CD4-positive, alpha-beta T cell treated with Interleukin-1 beta for 1 hour (primary cell): ENCODE measurements at regions not wholly inside any gene's neighbourhood (a gene's known extent, or its start where the extent isn't known, plus 50 kb on each side); places are given as distances from the start of the nearest gene placed in this dataset.

ENCODE experiments used
- DNase-seq, 2 donors: peaks; one replicate each; pipeline ENCODE4 v3.0.0-alpha.2; 2020 to 2022

DNA sequence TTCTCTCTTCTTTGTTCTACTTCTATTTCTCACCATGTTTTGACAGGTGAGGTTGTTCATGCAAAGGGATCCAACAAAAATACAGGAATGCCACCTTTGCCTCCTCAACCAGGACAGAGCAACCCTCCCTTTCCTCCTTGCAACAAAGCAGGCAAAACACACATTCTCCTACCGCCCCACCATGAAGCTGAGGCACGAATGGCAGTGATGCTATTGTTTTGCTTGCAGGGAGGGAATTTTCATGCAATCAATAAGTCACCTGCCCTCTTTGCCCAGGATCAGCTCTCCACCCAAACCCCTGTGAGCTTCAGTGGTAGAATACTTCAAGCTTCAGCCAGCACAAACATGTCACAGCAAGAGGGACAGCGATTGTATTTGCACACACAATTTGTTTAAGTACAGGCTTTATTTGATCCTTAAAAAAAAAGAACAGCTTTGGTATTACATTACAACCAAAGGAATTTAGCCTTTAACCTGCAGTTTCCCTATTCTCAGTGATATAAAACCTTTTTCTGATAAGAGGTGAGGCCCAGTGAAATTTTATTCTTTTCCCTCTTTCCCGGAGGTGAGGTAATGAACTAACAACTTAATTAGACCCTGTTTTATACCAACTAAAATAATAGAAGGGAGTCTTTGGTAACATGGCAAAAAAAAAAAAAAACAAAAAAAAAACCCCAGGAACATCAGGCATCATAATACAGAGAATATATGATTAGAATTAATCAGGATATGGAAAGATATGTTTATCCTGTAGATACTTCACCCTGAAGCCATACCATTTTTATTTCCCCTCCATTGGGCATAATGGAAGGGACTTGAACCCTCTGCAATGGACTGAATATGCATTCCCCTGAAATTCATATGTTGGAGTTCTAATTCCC, 87.0 kb upstream of the EEA1 start:
- no peak for DNase-seq

DNA sequence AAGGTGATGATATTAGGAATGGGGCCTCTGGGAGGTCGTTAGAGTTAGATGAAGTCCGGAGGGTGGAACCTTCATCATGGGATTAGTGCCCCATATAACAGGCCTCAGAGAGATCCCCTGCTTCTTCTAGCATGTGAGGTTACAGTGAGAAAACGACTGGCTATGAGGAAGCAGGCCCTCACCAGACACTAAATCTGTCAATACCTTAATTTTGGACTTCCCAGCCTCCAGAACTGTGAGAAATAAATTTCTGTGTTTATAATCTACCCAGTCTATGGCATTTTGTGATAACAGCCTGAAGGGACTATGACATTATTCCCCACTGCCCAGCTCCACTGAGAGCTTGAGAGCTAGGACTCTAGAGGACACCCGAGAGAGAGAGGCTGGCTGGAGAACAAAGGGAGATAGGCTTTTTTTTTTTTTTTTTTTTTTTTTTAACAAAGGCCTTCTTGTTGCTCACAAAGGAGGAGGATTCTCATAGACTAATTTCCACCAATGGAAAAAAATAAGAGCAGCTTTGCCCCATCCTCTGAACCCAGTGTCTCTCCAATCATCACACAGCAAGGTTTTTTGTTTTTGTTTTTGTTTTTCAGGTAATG, 87.8 kb upstream of the EEA1 start:
- DNase-seq = no peak

DNA sequence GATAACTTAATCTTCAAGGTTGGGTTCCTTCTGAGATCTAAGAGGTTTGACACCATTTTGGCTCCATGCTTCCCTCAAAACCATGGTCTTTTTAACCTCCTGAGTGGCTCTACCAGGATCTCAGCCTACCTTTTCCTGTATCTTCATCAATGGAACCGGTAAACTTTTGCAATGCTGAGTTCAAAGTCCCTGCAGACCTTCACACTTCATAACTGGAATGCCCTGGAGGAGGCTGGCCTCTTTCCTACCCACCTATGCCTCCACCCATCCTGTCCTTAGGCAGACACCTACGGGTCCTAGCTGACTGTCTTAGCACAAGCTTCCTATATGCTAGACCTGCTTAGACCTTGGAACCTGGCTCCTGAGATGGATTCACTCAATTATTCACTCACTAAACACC, 89.5 kb upstream of the EEA1 start:
- no peak for DNase-seq

DNA sequence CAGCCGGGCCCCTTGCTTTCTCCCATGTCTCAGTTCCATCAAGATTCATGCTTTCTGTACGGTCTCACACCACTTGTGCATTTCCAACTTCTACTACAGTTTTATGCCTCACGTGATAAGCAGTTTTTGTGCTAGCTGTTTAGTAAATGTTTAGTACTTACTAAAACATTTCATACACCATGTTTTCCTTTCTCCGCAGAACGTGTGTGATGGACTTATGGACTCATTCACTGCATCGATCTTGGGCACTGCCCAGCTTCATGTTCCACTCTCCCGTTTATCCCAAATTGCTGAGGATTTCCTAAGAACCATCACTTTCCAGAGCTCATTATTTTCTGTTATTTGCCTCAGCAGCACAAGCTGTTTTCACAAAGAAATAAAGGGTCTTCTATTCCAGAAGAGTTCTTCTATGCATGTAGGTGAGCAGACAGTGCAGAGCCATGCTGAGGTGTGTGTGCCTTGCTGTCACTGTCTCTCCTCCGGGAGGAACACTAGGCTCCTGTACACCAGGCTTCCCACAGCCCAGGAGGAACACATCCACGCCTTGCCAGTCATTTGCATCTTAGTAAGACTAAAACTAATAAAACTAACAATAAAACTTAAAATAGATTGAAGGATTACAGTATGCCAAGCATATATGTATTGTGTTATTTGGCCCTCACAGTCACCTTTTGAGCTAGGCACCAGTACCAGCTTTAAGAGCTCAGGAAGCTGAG, 90.3 kb upstream of the EEA1 start:
- no peak for DNase-seq

DNA sequence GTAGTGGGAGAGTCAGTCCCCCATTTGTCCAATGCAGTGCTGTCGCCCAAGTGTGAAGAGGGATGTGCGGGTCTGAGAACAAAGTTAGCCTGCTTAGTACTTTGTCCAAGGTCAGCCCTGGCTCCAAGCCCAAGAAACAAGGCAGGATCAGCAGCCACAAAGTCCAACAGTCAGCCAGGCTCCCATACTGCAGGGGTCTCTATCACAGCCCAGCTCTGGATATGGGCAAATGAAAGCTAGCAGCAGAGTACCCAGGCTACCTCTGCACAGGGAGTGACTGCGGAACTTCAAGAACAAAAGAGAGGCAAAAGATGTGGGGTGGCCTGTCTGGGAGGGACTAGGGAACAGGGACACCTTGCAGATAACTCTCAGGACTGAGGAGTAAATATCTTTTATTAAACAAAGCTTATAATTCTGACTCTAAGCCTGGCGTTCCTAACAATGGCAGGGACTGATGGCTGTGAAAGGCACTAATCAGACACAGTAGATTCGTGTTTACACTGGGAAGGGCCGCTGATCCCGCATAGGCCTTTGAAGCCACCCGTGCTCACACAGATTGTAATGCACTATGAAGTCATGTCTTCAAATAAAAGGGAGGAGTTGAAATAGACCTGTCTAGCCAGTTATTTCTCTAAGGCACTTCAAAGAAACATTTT, 91.0 kb upstream of the EEA1 start:
- no peak for DNase-seq

DNA sequence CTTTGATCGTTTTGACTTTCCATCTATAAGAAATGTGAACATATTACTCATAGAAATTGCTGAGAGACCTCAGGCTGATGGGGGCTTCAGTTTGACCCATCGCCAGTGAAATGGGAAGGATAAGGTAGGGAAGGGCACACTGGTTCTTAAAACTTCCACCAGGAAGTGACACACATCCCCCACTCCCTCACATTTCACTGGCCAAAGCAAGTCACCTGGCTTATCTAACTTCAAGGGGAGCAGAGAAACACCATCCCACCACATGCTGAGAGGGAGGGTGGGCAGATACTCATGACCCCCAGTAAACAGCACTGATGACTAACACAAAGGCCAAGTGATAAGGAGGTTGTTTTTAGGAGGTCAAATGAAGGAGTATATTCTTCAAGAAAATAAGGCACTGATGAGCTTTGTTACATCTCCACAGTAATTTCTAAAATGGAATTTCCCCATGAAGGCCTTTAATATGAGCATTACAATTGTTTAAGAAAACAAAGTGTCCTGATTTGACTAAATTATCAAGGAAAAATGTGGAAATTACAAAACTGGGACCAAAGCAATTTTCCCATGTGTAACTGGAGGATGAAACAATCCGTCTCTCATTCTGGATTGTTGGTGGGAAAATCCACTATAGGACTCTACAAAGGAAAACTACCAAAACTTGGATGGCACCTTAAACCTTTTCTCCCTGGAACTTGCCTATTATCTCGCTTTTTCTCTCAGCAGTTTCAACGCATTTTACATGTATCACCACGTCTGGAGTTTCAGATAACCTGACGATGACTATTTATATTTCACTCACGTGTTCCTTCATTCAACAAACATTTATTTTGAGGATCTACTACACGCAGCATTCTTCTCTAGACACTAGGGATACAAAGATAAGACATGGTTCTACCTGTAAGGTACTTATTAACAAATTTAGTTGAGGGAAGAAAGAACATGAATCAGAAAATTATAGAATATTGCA, 91.8 kb upstream of the EEA1 start:
- no peak for DNase-seq

DNA sequence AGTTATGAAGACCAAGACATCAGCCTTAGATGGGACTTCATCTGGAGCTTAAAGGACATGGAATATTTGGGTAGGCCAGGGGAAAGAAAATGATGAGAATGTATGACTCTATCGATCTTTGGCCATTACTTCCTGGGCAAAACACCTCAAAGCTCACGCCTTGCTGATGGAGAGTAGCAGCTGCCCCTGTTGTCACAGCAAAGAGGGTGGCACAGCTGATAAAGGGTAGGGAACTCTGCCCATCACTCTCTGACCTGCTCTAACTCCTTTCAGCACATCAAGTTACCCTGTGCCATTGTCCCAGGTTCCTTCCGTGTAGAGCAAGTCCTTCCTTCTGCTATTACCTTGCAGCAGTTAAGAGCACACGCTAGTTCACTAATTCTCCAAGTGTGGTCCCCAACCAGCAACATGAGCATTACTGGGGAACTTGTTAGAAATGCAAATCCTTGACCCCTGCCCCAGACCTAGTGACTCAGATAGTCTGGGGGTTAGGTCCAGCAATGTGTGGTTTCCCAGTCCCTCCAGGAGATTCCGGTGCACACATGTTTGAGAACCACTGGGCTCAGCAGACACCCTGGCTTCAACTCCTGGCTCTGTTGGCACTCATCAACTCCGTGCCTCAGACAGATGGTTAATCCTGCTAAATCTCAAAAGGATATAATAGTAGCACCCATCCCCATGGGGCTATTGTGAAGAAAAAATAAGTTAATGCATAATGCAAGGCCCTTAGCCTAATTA, 93.7 kb upstream of the EEA1 start:
- DNase-seq = no peak

DNA sequence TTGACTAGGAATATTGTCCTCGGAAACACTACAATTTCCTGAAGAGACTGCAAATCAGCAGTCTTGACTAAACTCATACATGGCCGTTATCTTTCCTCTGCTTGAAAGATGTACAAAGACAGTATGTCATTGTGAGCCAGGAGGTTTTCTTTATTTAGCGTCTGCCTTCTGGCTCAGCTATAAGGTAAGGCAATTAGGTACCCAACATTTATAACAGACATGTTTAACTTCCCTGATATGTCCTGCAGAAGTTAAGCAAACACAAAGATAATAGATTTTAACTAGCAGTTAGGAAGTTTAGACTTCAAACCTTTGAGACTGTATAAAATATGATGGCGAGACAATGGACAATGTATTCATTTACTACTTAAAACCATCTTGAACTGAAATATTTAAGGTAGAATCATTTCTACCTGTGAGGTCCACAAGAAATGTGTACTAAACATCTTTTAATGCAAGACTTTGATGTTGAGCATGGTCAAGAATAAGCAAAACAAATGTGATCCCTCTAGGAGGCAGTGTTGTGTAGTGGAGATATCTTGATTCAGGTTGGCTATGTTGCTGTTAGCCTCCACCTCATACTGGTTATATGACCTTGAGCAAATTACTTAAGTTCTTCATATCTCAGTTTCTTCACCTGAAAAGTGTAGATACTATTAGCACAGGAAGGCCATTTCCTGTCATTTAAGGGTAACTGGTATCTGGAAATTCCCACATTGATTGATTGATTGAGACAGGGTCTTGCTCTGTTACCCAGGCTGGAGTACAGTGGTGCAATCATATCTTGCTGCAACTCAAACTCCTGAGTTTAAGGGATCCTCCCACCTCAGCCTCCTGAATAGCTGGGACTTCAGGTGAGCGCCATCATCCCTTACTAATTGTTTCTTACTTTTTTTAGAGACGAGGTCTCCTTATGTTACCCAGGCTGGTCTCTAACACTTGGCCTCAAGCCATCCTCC, 96.3 kb upstream of the EEA1 start:
- peak in 1 of 2 donors; percentile 15 for DNase-seq

DNA sequence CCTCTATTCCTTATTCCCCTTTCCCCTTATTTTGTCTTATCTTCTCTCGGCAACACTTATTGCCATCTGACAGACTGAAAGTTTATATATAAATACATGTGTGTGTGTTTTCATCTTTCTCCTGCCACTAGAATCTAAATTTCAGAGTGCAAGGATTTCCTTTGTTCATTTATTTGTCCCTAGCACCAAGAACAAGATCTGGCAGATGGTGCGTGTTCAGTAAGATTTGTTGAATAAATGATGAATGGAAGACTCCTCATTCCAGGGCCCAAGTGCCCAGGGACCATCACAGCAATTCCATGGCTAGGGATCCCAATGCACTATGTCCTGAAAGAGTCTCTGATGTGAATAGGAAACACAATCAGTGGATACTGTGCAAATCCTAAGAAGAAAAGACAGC, 97.9 kb upstream of the EEA1 start:
- DNase-seq = no peak

DNA sequence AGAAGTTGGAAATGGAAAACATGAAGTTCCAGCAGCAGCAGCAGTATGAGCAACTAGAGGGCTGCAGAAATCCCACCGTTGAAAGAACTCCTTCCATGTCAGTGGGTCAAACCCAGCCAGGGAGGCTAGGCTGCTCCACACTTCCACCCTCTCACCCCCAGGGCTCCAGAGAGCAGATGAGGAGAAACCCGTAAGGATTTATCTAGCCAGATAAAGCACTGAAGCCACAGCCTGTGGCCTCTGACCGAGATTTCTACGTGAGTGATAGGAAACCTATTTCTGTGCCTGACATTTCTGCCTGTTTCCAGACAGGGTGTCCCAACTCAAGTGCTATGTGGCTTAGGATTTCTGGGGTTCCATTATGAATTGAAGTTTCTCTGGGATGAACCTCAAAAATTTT, 100.0 kb upstream of the EEA1 start:
- DNase-seq = no peak

DNA sequence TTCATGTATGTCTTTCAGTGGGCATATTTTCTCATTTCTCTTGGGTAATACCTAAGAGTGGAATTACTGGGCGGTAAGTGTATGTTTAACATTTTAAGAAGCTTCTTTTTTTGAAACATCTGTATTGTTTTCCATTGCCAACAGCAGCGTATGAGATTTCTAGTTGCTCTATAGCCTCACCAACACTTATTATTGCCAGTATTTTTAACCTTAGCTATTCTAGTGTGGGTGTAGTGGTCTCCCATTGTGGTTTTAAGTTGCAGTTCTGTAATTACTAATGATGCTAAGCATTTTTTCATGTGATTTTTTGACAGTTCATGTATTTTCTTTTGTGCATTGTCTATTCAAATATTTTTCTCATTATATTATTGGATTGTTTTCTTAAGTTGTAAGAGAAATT, 101.9 kb upstream of the EEA1 start:
- no peak for DNase-seq

DNA sequence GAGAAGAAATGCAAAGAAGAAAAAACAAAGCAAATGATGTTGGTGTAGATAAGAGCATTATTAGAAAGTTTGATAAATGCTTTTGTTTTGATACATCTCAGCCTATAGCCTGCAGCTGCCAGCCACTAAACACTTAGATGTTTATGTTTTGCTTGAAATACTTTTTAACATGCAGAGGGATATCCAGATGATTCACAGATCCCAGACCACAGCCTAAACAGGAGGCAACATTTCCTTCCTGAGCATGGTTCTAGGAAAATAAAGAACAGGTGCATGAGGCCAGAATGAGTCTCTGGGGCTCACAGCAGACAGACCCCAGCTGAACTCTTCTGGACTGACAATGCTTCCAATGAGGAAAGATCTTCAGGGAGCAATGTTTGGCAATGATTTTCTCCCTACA, 103.7 kb upstream of the EEA1 start:
- DNase-seq = no peak

DNA sequence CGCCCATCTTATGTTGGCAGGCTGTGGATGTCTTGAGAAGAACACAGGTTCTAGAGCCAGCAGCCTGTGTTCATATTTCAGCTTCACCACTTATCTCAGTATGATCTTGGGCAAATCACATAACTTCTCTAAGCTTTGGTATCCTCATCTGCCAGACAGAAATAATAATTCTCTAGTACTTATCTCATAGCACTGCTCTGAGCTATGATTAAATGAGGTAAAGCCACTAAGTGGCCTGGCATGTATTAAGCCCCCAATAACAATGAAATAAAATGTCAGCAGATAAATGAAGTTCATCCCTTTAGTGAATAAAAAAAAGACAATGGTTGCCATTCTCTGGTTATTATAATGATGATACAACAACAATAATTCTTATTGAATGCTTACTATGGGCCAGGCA, 104.9 kb upstream of the EEA1 start:
- no peak for DNase-seq

DNA sequence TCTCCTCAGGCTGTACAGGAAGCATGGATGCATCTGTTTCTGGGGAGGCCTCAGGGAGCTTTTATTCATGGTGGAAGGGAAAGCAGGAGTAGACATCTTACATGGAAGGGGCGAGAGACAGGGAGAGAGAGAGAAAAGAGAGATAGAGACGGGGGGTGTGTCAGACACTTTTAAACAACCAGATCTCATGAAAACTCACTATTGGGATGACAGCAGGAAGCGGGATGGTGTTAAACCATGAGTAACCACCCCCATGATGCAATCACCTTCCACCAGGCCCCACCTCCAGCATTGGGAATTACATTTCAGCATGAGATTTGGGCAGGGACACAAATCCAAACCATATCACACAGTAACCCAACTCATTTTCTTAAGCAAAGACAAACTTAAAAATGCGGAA, 110.0 kb upstream of the EEA1 start:
- no peak for DNase-seq

DNA sequence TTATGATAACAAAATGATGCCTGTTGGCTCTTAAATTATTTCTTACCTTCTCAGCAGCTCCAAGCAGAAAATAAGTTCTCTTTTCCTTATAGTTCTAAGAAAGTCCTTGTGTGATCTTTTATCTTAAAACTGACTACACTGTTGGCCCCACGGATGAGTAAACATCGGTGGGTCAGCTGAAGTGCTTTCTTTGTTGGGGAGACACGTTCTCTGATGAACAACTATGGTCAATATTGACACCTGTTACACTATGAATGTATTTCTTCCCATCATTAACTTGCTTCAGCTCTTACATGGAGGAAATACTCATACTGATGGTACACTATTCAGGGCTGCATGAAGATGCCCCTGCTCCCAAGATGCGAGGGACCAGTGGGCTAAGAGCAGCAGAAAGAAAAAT, 110.8 kb upstream of the EEA1 start:
- DNase-seq = no peak

DNA sequence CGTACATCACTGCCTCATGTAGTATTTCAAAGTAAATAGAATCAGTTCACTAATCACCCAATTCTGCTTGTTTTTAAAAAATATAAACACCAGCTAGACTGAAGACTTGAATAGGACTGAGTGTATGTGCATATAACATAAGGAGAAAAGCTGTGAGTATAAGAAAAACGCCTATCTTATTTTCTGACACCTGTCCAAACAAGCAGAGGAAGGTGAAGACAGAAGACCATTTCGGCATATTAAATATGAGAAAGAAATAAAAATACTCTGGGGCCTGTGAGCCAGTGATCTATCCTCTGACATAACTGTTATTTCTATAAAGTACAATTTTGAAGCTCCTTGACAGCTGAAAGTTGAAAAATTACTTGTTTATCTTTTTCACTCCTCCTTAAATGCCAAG, 111.3 kb upstream of the EEA1 start:
- no peak for DNase-seq

DNA sequence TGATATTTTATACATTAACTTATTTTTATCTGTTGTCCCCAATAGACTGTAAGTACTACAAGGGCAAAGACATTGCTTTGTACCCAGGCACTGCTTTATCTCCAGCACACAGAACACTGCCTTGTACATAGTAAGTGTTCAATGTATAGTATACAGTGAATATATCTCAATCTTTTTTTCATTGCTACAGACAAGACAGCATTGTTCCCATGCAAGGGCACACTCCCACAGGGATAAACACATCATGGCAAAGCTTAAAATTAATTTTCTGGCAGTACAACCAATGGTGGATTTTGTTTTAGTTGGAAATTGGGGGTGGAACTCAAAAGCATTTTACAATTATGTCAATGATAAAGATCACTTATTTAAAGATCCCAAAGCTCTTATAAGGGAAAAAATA, 112.3 kb upstream of the EEA1 start:
- DNase-seq = no peak

DNA sequence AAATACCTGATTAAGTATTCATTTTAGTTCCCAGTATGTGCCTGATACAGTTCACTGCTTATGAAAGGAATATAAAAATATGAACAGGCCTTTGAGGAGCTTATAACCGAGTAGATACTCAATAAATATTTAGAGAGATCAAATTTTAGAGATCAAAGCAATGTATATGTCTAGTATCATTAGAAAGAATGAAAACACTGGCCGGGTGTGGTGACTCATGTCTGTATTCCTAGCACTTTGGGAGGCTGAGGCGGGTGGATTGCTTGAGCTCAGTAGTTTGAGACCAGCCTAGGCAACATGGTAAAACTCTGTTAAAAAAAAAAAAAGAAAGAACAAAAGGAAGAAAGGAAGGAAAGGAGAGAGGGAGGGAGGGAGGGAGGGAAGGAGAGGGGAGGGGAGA, 113.2 kb upstream of the EEA1 start:
- DNase-seq = no peak

DNA sequence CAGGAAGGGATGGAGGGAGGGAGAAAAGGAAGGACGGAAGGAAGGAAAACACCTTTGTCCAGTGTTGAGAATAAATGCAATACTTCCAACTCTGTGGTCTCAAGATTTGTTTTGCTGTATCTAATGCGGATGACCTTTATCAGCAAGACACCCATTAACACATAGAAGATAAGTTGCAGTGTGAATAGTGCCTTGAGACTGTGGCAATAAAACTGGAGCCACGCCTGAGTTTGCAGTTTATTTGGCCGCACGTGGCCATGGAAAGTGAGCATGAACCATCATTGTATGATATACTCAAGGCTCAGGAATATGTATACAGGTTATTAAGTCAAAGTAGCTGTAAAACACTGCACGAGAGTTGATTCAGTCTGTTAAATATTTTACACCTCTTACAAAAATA, 113.6 kb upstream of the EEA1 start:
- DNase-seq = no peak

DNA sequence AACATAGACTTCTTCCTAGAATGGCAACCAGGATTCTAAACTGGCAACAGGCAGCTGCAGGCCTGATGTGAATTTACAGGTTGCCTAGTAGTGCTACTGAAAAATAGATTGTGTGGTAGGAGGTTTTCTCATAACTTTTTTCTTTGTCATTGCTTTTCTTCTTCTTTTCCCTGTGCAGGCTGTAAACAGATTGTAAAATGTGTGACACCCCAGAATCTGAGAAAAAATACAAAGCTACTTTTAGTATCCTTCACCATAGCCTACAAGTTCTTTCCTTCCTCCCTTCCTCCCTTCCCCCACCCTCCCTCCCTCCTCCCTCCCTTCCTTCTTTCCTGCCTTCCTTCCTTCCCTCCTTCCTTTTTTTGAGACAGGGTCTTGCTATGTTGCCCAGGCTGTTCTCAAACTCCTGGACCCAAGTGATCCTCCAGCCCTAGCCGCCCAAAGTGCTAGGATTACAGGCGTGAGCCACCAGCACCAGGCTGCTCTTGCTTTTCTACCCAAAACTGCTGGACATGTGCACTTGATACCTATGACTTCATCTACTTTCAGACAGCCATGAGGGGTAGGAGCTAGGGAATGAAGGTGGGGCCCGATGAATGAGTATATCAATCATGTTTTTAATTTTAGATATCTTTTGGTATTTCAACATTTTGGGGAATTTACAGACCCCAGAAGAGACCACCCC, 114.2 kb upstream of the EEA1 start:
- DNase-seq = no peak
